ENCODE measurements at regions not wholly inside any gene's neighbourhood (a gene's known extent, or its start where the extent isn't known, plus 50 kb on each side); places are given as distances from the start of the nearest gene placed in this dataset.

DNA sequence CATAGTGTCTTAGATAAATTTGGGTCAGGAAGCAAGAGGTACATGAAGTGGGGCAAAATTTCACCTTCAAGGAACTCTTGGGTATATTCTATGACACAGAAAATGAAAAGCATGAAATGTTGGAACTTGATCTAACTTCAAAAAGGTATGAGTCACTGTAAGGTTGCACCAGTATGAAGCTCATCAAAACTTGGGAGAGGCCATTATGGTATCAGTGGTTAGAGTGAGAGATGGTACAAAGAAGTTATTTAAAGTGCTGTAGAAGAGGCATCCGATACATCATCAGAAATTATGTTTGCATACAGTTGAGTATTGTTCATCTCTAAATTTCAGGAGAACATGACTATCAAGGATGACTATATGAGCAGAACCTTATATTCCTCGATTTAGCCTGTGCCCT is 302.9 kb upstream of the SUCLG2 start:
- H3K4me1 ChIP-seq (replicated peaks in 1 of 4; ENCODE audit: control insufficient read depth in 3 of 4, insufficient read depth in 4 of 4, low read length in 3 of 4): no peaks in the 10 kb centered on the region
- no peaks in the 10 kb centered on the region for H3K79me2 ChIP-seq (ENCODE audit: control insufficient read depth in 1 of 2, insufficient read depth in 2 of 2, low read length in 2 of 2)
- no peak overlapping the region for H3K27ac ChIP-seq (ENCODE audit: low read depth, low read length)
- H2BK12ac ChIP-seq (ENCODE audit: low read depth, low read length): no peak overlapping the region
- H3K4me3 ChIP-seq (ENCODE audit: extremely low read depth in 1 of 4, insufficient read depth in 2 of 4, low read depth in 3 of 4, low read length in 4 of 4): no peak overlapping the region
- 91% methylated on average over 2 of the region's 2 CpGs; no CpG with 5 or more reads in 1 of the 2 experiments for WGBS, 2 experiments (ENCODE audit: extremely low coverage in 1 of 2, insufficient coverage in 1 of 2, insufficient read length in 1 of 2, insufficient replicate concordance in 2 of 2, low coverage in 1 of 2, low lambda C conversion rate in 2 of 2, missing lambda C conversion rate in 1 of 2)
- H2BK15ac ChIP-seq (ENCODE audit: low read length): no peak overlapping the region
- no peak overlapping the region for H2BK120ac ChIP-seq (replicated peaks; ENCODE audit: low read depth, low read length)
- H3K4me2 ChIP-seq (ENCODE audit: insufficient read depth in 1 of 2, low read depth in 2 of 2, low read length in 2 of 2): no peak overlapping the region
- H3K9me3 ChIP-seq (ENCODE audit: insufficient read depth in 2 of 2, low read depth in 1 of 2, low read length in 1 of 2): no peaks in the 10 kb centered on the region
- no peak overlapping the region for H3K56ac ChIP-seq (replicated peaks; ENCODE audit: insufficient read length, low read depth, low read length)
- no peak overlapping the region for H4K5ac ChIP-seq (ENCODE audit: insufficient read length, low read depth, low read length)
- H3K23me2 ChIP-seq (ENCODE audit: low read depth, low read length): no peaks in the 10 kb centered on the region
- POLR2A ChIA-PET (ENCODE audit: partially characterized antibody): no interaction called here
- H3K79me1 ChIP-seq (ENCODE audit: low read depth, low read length): no peaks in the 10 kb centered on the region
- no peak overlapping the region for H4K91ac ChIP-seq (replicated peaks; ENCODE audit: insufficient read length, low read length)
- H2AK5ac ChIP-seq (ENCODE audit: low read depth, low read length): no peak overlapping the region
- no peak overlapping the region for H3K14ac ChIP-seq (ENCODE audit: insufficient read length)
- DNase-seq (ENCODE audit: low read depth in 1 of 2, low spot score in 2 of 2) (no peak), FAIRE-seq (no peak)
- H2BK20ac ChIP-seq (ENCODE audit: low read length): no peak overlapping the region
- no peak overlapping the region for H4K8ac ChIP-seq (ENCODE audit: extremely low read depth, insufficient read depth, low read length)
- no peak overlapping the region for H3K18ac ChIP-seq (ENCODE audit: extremely low read depth, low read length)
- no peak overlapping the region for H3K23ac ChIP-seq (ENCODE audit: insufficient read length)
- H4K20me1 ChIP-seq (replicated peaks in 1 of 2; ENCODE audit: control insufficient read depth in 1 of 2, insufficient read depth in 2 of 2, low read length in 2 of 2): no peaks in the 10 kb centered on the region
- no peak overlapping the region for H3K4ac ChIP-seq (replicated peaks; ENCODE audit: insufficient read length, low read depth, low read length)
- no peaks in the 10 kb centered on the region for H3K27me3 ChIP-seq (replicated peaks in 1 of 4; ENCODE audit: control insufficient read depth in 3 of 4, extremely low read depth in 1 of 4, insufficient read depth in 3 of 4, low read length in 3 of 4)
- H3K36me3 ChIP-seq (ENCODE audit: control insufficient read depth in 2 of 4, insufficient read depth in 4 of 4, low read length in 3 of 4): no peaks in the 10 kb centered on the region
- no peak overlapping the region for H3K9ac ChIP-seq (replicated peaks in 1 of 4; ENCODE audit: extremely low read depth in 1 of 4, low read depth in 3 of 4, low read length in 3 of 4)
- TF ChIP-seq JUN (IDR thresholded peaks at IDR 0.05; ENCODE audit: low read depth, low read length) (no peak), SIX5 (IDR thresholded peaks at IDR 0.05; ENCODE audit: low read depth, low read length) (no peak), HDAC2 (IDR thresholded peaks at IDR 0.05; ENCODE audit: borderline replicate concordance in 1 of 2, low read depth in 2 of 2, low read length in 2 of 2) (no peak), CREB1 (IDR thresholded peaks at IDR 0.05) (no peak), POLR2A (IDR thresholded peaks at IDR 0.05; ENCODE audit: control extremely low read depth in 1 of 2, low read depth in 2 of 2, low read length in 2 of 2) (no peak), SP4 (IDR thresholded peaks at IDR 0.05; ENCODE audit: low read length) (no peak)
- no peak overlapping the region for H2AFZ ChIP-seq (ENCODE audit: low read length)
- CTCF ChIA-PET (ENCODE audit: partially characterized antibody): interaction anchor here (0.9 to 1.2 kb wide), 2 partner anchors 9 to 17 kb away, joined by 3 to 5 read pairs; no protein-coding TSS in a partner anchor
- no peak overlapping the region for H2BK5ac ChIP-seq (ENCODE audit: low read depth, low read length)
